ENCODE measurements at regions not wholly inside any gene's neighbourhood (a gene's known extent, or its start where the extent isn't known, plus 50 kb on each side); places are given as distances from the start of the nearest gene placed in this dataset.

- no peak for DNase-seq
Measured at GRCh38 chr5:34487956-34488355, 168.2 kb upstream of the RAI14 start.

- DNase-seq, result no peak
Measured at GRCh38 chr5:34488984-34489383, 167.1 kb upstream of the RAI14 start.

GRCh38 chr5:34490506-34491250 is 165.4 kb upstream of the RAI14 start:
- no peak for DNase-seq

- DNase-seq, result no peak
Measured at GRCh38 chr5:34491251-34491620, 164.9 kb upstream of the RAI14 start.

GRCh38 chr5:34494111-34494755 is 161.9 kb upstream of the RAI14 start:
- DNase-seq, result peak; percentile 72

- DNase-seq, result peak; percentile 22
Measured at GRCh38 chr5:34495178-34495577, 160.9 kb upstream of the RAI14 start.

- no peak for DNase-seq
Measured at GRCh38 chr5:34496260-34496691, 159.9 kb upstream of the RAI14 start.

- no peak for DNase-seq
Measured at GRCh38 chr5:34496701-34497469, 159.2 kb upstream of the RAI14 start.

GRCh38 chr5:34497470-34497808 is 158.7 kb upstream of the RAI14 start:
- no peak for DNase-seq

- DNase-seq, result peak; percentile 51
Measured at GRCh38 chr5:34498572-34498971, 157.6 kb upstream of the RAI14 start.

- DNase-seq, result peak; percentile 97
Measured at GRCh38 chr5:34499001-34499734, 157.0 kb upstream of the RAI14 start.

GRCh38 chr5:34500236-34500847 is 155.8 kb upstream of the RAI14 start:
- peak; percentile 62 for DNase-seq

GRCh38 chr5:34501016-34501415 is 155.1 kb upstream of the RAI14 start:
- DNase-seq, result peak; percentile 83

GRCh38 chr5:34501840-34502239 is 154.3 kb upstream of the RAI14 start:
- no peak for DNase-seq

- no peak for DNase-seq
Measured at GRCh38 chr5:34502581-34502980, 153.5 kb upstream of the RAI14 start.

GRCh38 chr5:34503379-34504253 is 152.5 kb upstream of the RAI14 start:
- no peak for DNase-seq

- no peak for DNase-seq
Measured at GRCh38 chr5:34504967-34505366, 151.2 kb upstream of the RAI14 start.

GRCh38 chr5:34505731-34506130 is 150.4 kb upstream of the RAI14 start:
- no peak for DNase-seq

GRCh38 chr5:34507933-34508332 is 148.2 kb upstream of the RAI14 start:
- peak; percentile 39 for DNase-seq

GRCh38 chr5:34509392-34509791 is 146.7 kb upstream of the RAI14 start:
- DNase-seq, result no peak

GRCh38 chr5:34510002-34510401 is 146.1 kb upstream of the RAI14 start:
- no peak for DNase-seq

- DNase-seq, result no peak
Measured at GRCh38 chr5:34511063-34511462, 145.1 kb upstream of the RAI14 start.
